H9 (cell line): ENCODE measurements at regions not wholly inside any gene's neighbourhood (a gene's known extent, or its start where the extent isn't known, plus 50 kb on each side); places are given as distances from the start of the nearest gene placed in this dataset.

ENCODE experiments used
- DNase-seq: peaks from one replicate; pipeline ENCODE4 v3.0.0-alpha.2; 2017
- H2AFZ ChIP-seq: one replicate; pipeline ENCODE4 v1.6.1; 2013; ENCODE audit warnings: mild to moderate bottlenecking, low read length, control low read depth, moderate library complexity
- H2AK5ac ChIP-seq: 2 replicates; pipeline ENCODE4 v1.6.1; 2013; ENCODE audit warnings: low read length, control low read depth, mixed read lengths; ENCODE audit not compliant: insufficient read length
- H2BK120ac ChIP-seq: one replicate; pipeline ENCODE4 v1.6.1; 2013; ENCODE audit warnings: low read depth, mild to moderate bottlenecking, low read length, control low read depth, inconsistent platforms; ENCODE audit not compliant: poor library complexity, severe bottlenecking
- H2BK12ac ChIP-seq: 2 replicates; pipeline ENCODE4 v1.6.1; 2013; ENCODE audit warnings: low read length, control low read depth, mixed read lengths, low read depth; ENCODE audit not compliant: insufficient read length
- H2BK15ac ChIP-seq: 2 replicates; pipeline ENCODE4 v1.6.1; 2013; ENCODE audit warnings: low read depth, low read length, control low read depth
- H2BK20ac ChIP-seq: one replicate; pipeline ENCODE4 v1.6.1; 2013; ENCODE audit warnings: low read depth, mild to moderate bottlenecking, low read length, control low read depth, inconsistent platforms; ENCODE audit not compliant: poor library complexity, severe bottlenecking
- H2BK5ac ChIP-seq: 2 replicates; pipeline ENCODE4 v1.6.1; 2013; ENCODE audit warnings: low read length, control low read depth, mixed read lengths; ENCODE audit not compliant: insufficient read length
- H3K14ac ChIP-seq: 2 replicates; pipeline ENCODE4 v1.6.1; 2013; ENCODE audit warnings: low read length, control low read depth; ENCODE audit not compliant: insufficient read depth
- H3K18ac ChIP-seq: 2 replicates; pipeline ENCODE4 v1.6.1; 2013; ENCODE audit warnings: low read depth, mild to moderate bottlenecking, mixed read lengths, low read length, control low read depth; ENCODE audit not compliant: insufficient read length
- H3K23ac ChIP-seq: 2 replicates; pipeline ENCODE4 v1.6.1; 2013; ENCODE audit warnings: low read length, control low read depth, mixed read lengths, low read depth; ENCODE audit not compliant: insufficient read length
- H3K23me2 ChIP-seq: 2 replicates; pipeline ENCODE4 v1.6.1; 2013; ENCODE audit warnings: low read depth, mild to moderate bottlenecking, mixed read lengths, low read length, control low read depth; ENCODE audit not compliant: insufficient read length, poor library complexity, severe bottlenecking
- H3K27ac ChIP-seq: 2 replicates; pipeline ENCODE4 v1.5.1; 2013; ENCODE audit warnings: low read length, control low read depth, mixed read lengths, low read depth; ENCODE audit not compliant: insufficient read length
- H3K27me3 ChIP-seq: 2 replicates; pipeline ENCODE4 v1.6.1; 2013; ENCODE audit warnings: low read length, control low read depth, inconsistent platforms; ENCODE audit not compliant: insufficient read depth
- H3K4ac ChIP-seq: 2 replicates; pipeline ENCODE4 v1.6.1; 2013; ENCODE audit warnings: low read depth, mild to moderate bottlenecking, control low read depth, inconsistent platforms, low read length, moderate library complexity
- H3K4me1 ChIP-seq: 2 replicates; pipeline ENCODE4 v1.6.1; 2013; ENCODE audit warnings: low read length, control low read depth, inconsistent platforms; ENCODE audit not compliant: insufficient read depth
- H3K4me2 ChIP-seq: 2 replicates; pipeline ENCODE4 v1.6.1; 2013; ENCODE audit warnings: low read length, control low read depth, mixed read lengths; ENCODE audit not compliant: insufficient read length, insufficient read depth
- H3K56ac ChIP-seq: 2 replicates; pipeline ENCODE4 v1.6.1; 2013; ENCODE audit warnings: low read depth, mild to moderate bottlenecking, mixed read lengths, low read length, control low read depth; ENCODE audit not compliant: insufficient read length
- H3K79me1 ChIP-seq: 2 replicates; pipeline ENCODE4 v1.6.1; 2013; ENCODE audit warnings: low read depth, mild to moderate bottlenecking, moderate library complexity, low read length, control low read depth, inconsistent platforms; ENCODE audit not compliant: insufficient read depth, poor library complexity, severe bottlenecking
- H3K79me2 ChIP-seq: 2 replicates; pipeline ENCODE4 v1.6.1; 2013; ENCODE audit warnings: low read length, control low read depth, inconsistent platforms; ENCODE audit not compliant: insufficient read depth
- H3K9ac ChIP-seq: 2 replicates; pipeline ENCODE4 v1.6.1; 2013; ENCODE audit warnings: low read length, control low read depth, mixed read lengths; ENCODE audit not compliant: insufficient read length; ENCODE audit errors: extremely low read depth
- H3K9me3 ChIP-seq: one replicate; pipeline ENCODE4 v1.6.1; 2013; ENCODE audit warnings: low read depth, low read length, inconsistent platforms; ENCODE audit not compliant: control insufficient read depth
- H3T11ph ChIP-seq: one replicate; pipeline ENCODE4 v1.6.1; 2013; ENCODE audit warnings: mild to moderate bottlenecking, low read length, control low read depth, inconsistent platforms
- H4K20me1 ChIP-seq: one replicate; pipeline ENCODE4 v1.6.1; 2013; ENCODE audit not compliant: control insufficient read depth, insufficient read length, insufficient read depth
- H4K5ac ChIP-seq: 2 replicates; pipeline ENCODE4 v1.6.1; 2013; ENCODE audit warnings: low read depth, mild to moderate bottlenecking, mixed read lengths, low read length, control low read depth; ENCODE audit not compliant: insufficient read length
- H4K8ac ChIP-seq: replicated peaks from 2 replicates; pipeline ENCODE4 v1.6.1; 2013; ENCODE audit warnings: low read length, control low read depth, mixed read lengths, low read depth; ENCODE audit not compliant: insufficient read length
- H4K91ac ChIP-seq: 2 replicates; pipeline ENCODE4 v1.6.1; 2013; ENCODE audit warnings: low read depth, mild to moderate bottlenecking, moderate library complexity, mixed read lengths, low read length, control low read depth; ENCODE audit not compliant: insufficient read length
- H3K27ac Mint-ChIP-seq, 3 experiments: 2 replicates in 2 of 3; 3 replicates in 1 of 3; pipeline ENCODE4 v1.8.0; 2020 to 2021; ENCODE audit warnings: mixed read lengths in 3 of 3, mild to moderate bottlenecking in 1 of 3, moderate library complexity in 1 of 3
- H3K27me3 Mint-ChIP-seq: 2 replicates; pipeline ENCODE4 v1.8.0; 2021; ENCODE audit warnings: low read depth, mild to moderate bottlenecking, moderate library complexity, mixed read lengths
- H3K36me3 Mint-ChIP-seq, 3 experiments: 2 replicates in 2 of 3; 3 replicates in 1 of 3; pipeline ENCODE4 v1.8.0; 2020 to 2021; ENCODE audit warnings: low read depth in 3 of 3, mixed read lengths in 3 of 3; ENCODE audit not compliant: insufficient read depth in 1 of 3
- H3K4me1 Mint-ChIP-seq, 2 experiments: 2 replicates each; pipeline ENCODE4 v1.8.0; 2020; ENCODE audit warnings: mixed read lengths in 2 of 2
- H3K4me3 Mint-ChIP-seq, 2 experiments: 2 replicates in 1 of 2; 3 replicates in 1 of 2; pipeline ENCODE4 v1.8.0; 2020 to 2021; ENCODE audit warnings: mild to moderate bottlenecking in 2 of 2, mixed read lengths in 2 of 2, moderate library complexity in 1 of 2
- H3K9me3 Mint-ChIP-seq, 2 experiments: 2 replicates in 1 of 2; 3 replicates in 1 of 2; pipeline ENCODE4 v1.8.0; 2020; ENCODE audit warnings: mild to moderate bottlenecking in 2 of 2, mixed read lengths in 2 of 2, moderate library complexity in 1 of 2
- WGBS: extraction: QIAGEN DNeasy Blood & Tissue Kit; methylation state at CpG from one replicate; pipeline ENCODE4 v1.1.7; 2013; ENCODE audit warnings: missing lambda C conversion rate, low lambda C conversion rate, mixed read lengths; ENCODE audit not compliant: insufficient read length; ENCODE audit errors: extremely low coverage; 5-methylcytosine and 5-hydroxymethylcytosine counted together
- TF ChIP-seq, protein P1 (sequence below): fragments of 200-600 bp; sonication (generic); conservative IDR thresholded peaks from 3 replicates; pipeline ENCODE4 v1.8.0; 2021; ENCODE audit warnings: antibody characterized with exemption, mild to moderate bottlenecking

DNA sequence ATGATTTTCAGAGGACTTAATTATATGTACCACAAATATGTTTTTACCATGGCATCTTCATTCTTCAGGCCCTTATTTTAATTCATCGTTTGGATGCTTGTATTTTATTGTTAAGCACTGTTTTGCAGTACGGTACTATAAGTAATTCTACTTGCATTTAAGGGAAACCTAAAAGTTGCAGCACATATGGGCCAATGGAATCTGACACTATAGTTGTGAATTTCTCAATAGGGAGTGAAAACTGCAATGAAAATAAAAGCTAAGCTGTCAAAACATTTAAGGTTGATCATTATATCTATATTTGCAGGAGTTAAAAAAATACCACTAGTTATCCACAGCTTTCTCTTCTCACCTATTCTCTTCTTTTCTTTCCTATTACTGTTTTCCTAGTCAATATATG, 1071.8 kb downstream of the MAT2B start:
- H2BK120ac ChIP-seq: no peak overlapping the region
- no peak overlapping the region for H3K23ac ChIP-seq
- DNase-seq: no peak
- H4K91ac ChIP-seq: no peak overlapping the region
- H3K18ac ChIP-seq: no peak overlapping the region
- H3K27me3 ChIP-seq: no peaks in the 10 kb centered on the region
- no peak overlapping the region for H2BK20ac ChIP-seq
- H3K4ac ChIP-seq: no peak overlapping the region
- Mint-ChIP-seq H3K4me1 (no peaks in the 10 kb centered on the region), H3K4me3 (no peak overlapping the region), H3K27ac (no peak overlapping the region), H3K9me3 (no peaks in the 10 kb centered on the region), H3K27me3 (no peaks in the 10 kb centered on the region), H3K36me3 (no peaks in the 10 kb centered on the region)
- H2BK15ac ChIP-seq: no peak overlapping the region
- no peaks in the 10 kb centered on the region for H3K9me3 ChIP-seq
- no peaks in the 10 kb centered on the region for H3K79me1 ChIP-seq
- no peak overlapping the region for H4K5ac ChIP-seq
- no peak overlapping the region for H2BK5ac ChIP-seq
- H3K56ac ChIP-seq: no peak overlapping the region
- H2AFZ ChIP-seq: no peak overlapping the region
- TF ChIP-seq, protein P1, sequence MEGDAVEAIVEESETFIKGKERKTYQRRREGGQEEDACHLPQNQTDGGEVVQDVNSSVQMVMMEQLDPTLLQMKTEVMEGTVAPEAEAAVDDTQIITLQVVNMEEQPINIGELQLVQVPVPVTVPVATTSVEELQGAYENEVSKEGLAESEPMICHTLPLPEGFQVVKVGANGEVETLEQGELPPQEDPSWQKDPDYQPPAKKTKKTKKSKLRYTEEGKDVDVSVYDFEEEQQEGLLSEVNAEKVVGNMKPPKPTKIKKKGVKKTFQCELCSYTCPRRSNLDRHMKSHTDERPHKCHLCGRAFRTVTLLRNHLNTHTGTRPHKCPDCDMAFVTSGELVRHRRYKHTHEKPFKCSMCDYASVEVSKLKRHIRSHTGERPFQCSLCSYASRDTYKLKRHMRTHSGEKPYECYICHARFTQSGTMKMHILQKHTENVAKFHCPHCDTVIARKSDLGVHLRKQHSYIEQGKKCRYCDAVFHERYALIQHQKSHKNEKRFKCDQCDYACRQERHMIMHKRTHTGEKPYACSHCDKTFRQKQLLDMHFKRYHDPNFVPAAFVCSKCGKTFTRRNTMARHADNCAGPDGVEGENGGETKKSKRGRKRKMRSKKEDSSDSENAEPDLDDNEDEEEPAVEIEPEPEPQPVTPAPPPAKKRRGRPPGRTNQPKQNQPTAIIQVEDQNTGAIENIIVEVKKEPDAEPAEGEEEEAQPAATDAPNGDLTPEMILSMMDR: no peak
- no peak overlapping the region for H3T11ph ChIP-seq
- no peak overlapping the region for H4K8ac ChIP-seq
- H2BK12ac ChIP-seq: no peak overlapping the region
- no peaks in the 10 kb centered on the region for H3K4me1 ChIP-seq
- no peak overlapping the region for H2AK5ac ChIP-seq
- no peak overlapping the region for H3K14ac ChIP-seq
- no peaks in the 10 kb centered on the region for H4K20me1 ChIP-seq
- H3K23me2 ChIP-seq: no peaks in the 10 kb centered on the region
- H3K4me2 ChIP-seq: no peak overlapping the region
- H3K27ac ChIP-seq: no peak overlapping the region
- no peaks in the 10 kb centered on the region for H3K79me2 ChIP-seq
- no peak overlapping the region for H3K9ac ChIP-seq
- WGBS: no CpG with 5 or more reads among the region's 2 CpGs
